AG10803 (cell line): ENCODE measurements at regions not wholly inside any gene's neighbourhood (a gene's known extent, or its start where the extent isn't known, plus 50 kb on each side); places are given as distances from the start of the nearest gene placed in this dataset.

Source experiments
- DNase-seq: peaks from one replicate; pipeline ENCODE4 v3.0.0; 2010; ENCODE audit warnings: low read depth
- H3K4me3 ChIP-seq: 2 replicates; pipeline ENCODE4 v1.5.1; 2011; ENCODE audit warnings: mild to moderate bottlenecking, low read length, control low read depth
- CTCF ChIP-seq: conservative IDR thresholded peaks from 2 replicates; pipeline ENCODE4 v1.5.1; 2011; ENCODE audit warnings: mild to moderate bottlenecking, low read length, control low read depth, inconsistent platforms

- H3K4me3 ChIP-seq: no peak overlapping the region
- no peak for TF ChIP-seq CTCF
- DNase-seq: no peak
Observed at GRCh38 chr2:44866152-44866551, 75.3 kb upstream of the SIX3 start.

GRCh38 chr2:44869761-44870160 lies 71.7 kb upstream of the SIX3 start:
- no peak for TF ChIP-seq CTCF
- no peak overlapping the region for H3K4me3 ChIP-seq
- no peak for DNase-seq

GRCh38 chr2:44877417-44877816 lies 64.1 kb upstream of the SIX3 start:
- DNase-seq: no peak
- H3K4me3 ChIP-seq: no peak overlapping the region
- TF ChIP-seq CTCF: no peak

GRCh38 chr2:44879269-44880124 lies 62.0 kb upstream of the SIX3 start:
- H3K4me3 ChIP-seq: no peak overlapping the region
- TF ChIP-seq CTCF: no peak
- DNase-seq: no peak

- no peak for TF ChIP-seq CTCF
- DNase-seq: no peak
- no peak overlapping the region for H3K4me3 ChIP-seq
Observed at GRCh38 chr2:44880125-44880483, 61.4 kb upstream of the SIX3 start.

GRCh38 chr2:44881856-44882255 lies 59.6 kb upstream of the SIX3 start:
- DNase-seq: no peak
- no peak for TF ChIP-seq CTCF
- H3K4me3 ChIP-seq: no peak overlapping the region

- no peak for DNase-seq
- no peak overlapping the region for H3K4me3 ChIP-seq
- no peak for TF ChIP-seq CTCF
Observed at GRCh38 chr2:44883356-44883755, 58.1 kb upstream of the SIX3 start.
